Panc1 (cell line): ENCODE measurements at regions not wholly inside any gene's neighbourhood (a gene's known extent, or its start where the extent isn't known, plus 50 kb on each side); places are given as distances from the start of the nearest gene placed in this dataset.

Experiments used
- ATAC-seq: fragments of 200-7000 bp; cut with Tn5 transposase; 2 replicates; pipeline ENCODE4 v1.9.1; 2020; ENCODE audit warnings: mild to moderate bottlenecking, moderate library complexity
- BruUV-seq: library from RNA; stranded (reverse); fragments of 400-500 nt; replicated peaks from 2 replicates; lab custom pipeline; 2021; lab: Mats Ljungman, UMichigan
- CTCF ChIA-PET: fragments of 300-600 bp; sonication (Branson Sonifier 250); formaldehyde crosslinking; loops from one replicate; lab custom pipeline; 2022; ENCODE audit warnings: antibody characterized with exemption; lab: Charles Lee
- POLR2A ChIA-PET: fragments of 300-600 bp; sonication (Branson Sonifier 250); formaldehyde crosslinking; loops from one replicate; lab custom pipeline; 2022; ENCODE audit warnings: antibody characterized with exemption; lab: Charles Lee
- DNase-seq: peaks from one replicate; pipeline ENCODE4 v3.0.0-alpha.2; 2010; ENCODE audit warnings: low read depth, low spot score
- H3K27ac ChIP-seq: 2 replicates; pipeline ENCODE4 v1.5.1; 2011; ENCODE audit warnings: mild to moderate bottlenecking, low read length, inconsistent platforms
- H3K27me3 ChIP-seq: fragments of 200-500 bp; sonication (Bioruptor generic); 2 replicates; pipeline ENCODE4 v1.6.0; 2014; ENCODE audit warnings: low read length, inconsistent platforms; ENCODE audit not compliant: control insufficient read depth, insufficient read depth
- H3K36me3 ChIP-seq: fragments of 200-500 bp; sonication (Bioruptor generic); 2 replicates; pipeline ENCODE4 v1.5.1; 2014; ENCODE audit warnings: inconsistent platforms, mild to moderate bottlenecking, low read length, moderate library complexity; ENCODE audit not compliant: control insufficient read depth, insufficient read depth
- H3K4me1 ChIP-seq: 2 replicates; pipeline ENCODE4 v1.5.1; 2011; ENCODE audit warnings: inconsistent platforms, mild to moderate bottlenecking, low read length, moderate library complexity; ENCODE audit not compliant: control insufficient read depth, insufficient read depth
- H3K4me3 ChIP-seq, 2 experiments: 2 replicates each; pipeline ENCODE4 v1.5.1; 2011 to 2012; ENCODE audit warnings: low read depth in 2 of 2, low read length in 2 of 2, mild to moderate bottlenecking in 2 of 2, inconsistent platforms in 1 of 2, moderate library complexity in 1 of 2
- H3K9me3 ChIP-seq: fragments of 200-500 bp; sonication (Bioruptor generic); 2 replicates; pipeline ENCODE4 v1.5.1; 2014; ENCODE audit warnings: low read depth, mild to moderate bottlenecking, inconsistent platforms, low read length, moderate library complexity; ENCODE audit not compliant: control insufficient read depth, insufficient read depth
- POLR2AphosphoS5 ChIP-seq: IDR thresholded peaks from 2 replicates; pipeline ENCODE4 v1.6.1; 2012; ENCODE audit warnings: mild to moderate bottlenecking, low read depth, low read length, moderate library complexity
- SIN3A ChIP-seq: IDR thresholded peaks from 2 replicates; pipeline ENCODE4 v1.6.1; 2012; ENCODE audit warnings: low read depth, mild to moderate bottlenecking, low read length, moderate library complexity, borderline replicate concordance; ENCODE audit not compliant: insufficient read depth
- TCF7L2 ChIP-seq: IDR thresholded peaks from 2 replicates; pipeline ENCODE4 v1.6.1; 2011; ENCODE audit warnings: mild to moderate bottlenecking, low read depth, low read length, inconsistent platforms
- in situ Hi-C: cut with HindIII; loops from 2 replicates; pipeline ENCODE4 v1.10.0; 2016; ENCODE audit warnings: low sequenced_read_pairs, low pct_unique_long_range_greater_than_20kb
- intact Hi-C: fragments of 100-400 bp; cut with micrococcal nuclease; formaldehyde crosslinking; loops from one replicate; pipeline ENCODE4 v1.10.0; 2022; ENCODE audit not compliant: unreplicated experiment
- TF ChIP-seq, protein P1 (sequence below), 2 experiments: IDR thresholded peaks; 2 replicates each; pipeline ENCODE4 v1.6.1; 2011 to 2012; ENCODE audit warnings: low read depth in 2 of 2, control low read depth in 1 of 2, low read length in 1 of 2, mild to moderate bottlenecking in 1 of 2, moderate library complexity in 1 of 2; ENCODE audit not compliant: insufficient read depth in 1 of 2
- TF ChIP-seq, protein P2 (sequence below): fragments of 450-650 bp; IDR thresholded peaks from 2 replicates; pipeline ENCODE4 v1.5.1; 2017; ENCODE audit warnings: mild to moderate bottlenecking

DNA sequence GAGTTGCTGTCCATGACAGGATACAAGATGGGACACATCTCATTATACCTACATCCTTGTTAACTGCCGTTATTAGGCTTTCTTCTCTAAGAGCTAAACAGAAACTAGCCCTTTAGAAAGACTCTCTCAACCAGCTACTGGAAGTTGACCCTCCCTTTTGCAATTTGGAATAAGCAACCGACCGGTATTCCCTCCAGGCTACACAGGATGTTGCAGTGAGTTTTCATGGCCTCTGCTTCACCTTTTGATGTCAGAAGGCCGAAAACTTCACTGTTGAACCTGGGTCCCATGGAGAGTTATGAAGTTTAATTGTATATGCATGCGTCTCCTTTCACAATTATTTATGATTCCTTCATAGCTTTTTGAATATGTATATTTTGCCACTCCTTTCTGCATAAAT lies 1042.5 kb upstream of the SPRY2 start:
- POLR2A ChIA-PET, result no interaction called here
- no peak for DNase-seq
- H3K9me3 ChIP-seq, result no peaks in the 10 kb centered on the region
- H3K27ac ChIP-seq, result no peak overlapping the region
- intact Hi-C loops (no loop called here), in situ Hi-C loops (no loop called here)
- H3K4me1 ChIP-seq, result no peaks in the 10 kb centered on the region
- CTCF ChIA-PET, result no interaction called here
- H3K27me3 ChIP-seq, result no peaks in the 10 kb centered on the region
- TF ChIP-seq TCF7L2, result no peak
- no peak for TF ChIP-seq POLR2AphosphoS5
- TF ChIP-seq SIN3A, result no peak
- TF ChIP-seq, protein P1, sequence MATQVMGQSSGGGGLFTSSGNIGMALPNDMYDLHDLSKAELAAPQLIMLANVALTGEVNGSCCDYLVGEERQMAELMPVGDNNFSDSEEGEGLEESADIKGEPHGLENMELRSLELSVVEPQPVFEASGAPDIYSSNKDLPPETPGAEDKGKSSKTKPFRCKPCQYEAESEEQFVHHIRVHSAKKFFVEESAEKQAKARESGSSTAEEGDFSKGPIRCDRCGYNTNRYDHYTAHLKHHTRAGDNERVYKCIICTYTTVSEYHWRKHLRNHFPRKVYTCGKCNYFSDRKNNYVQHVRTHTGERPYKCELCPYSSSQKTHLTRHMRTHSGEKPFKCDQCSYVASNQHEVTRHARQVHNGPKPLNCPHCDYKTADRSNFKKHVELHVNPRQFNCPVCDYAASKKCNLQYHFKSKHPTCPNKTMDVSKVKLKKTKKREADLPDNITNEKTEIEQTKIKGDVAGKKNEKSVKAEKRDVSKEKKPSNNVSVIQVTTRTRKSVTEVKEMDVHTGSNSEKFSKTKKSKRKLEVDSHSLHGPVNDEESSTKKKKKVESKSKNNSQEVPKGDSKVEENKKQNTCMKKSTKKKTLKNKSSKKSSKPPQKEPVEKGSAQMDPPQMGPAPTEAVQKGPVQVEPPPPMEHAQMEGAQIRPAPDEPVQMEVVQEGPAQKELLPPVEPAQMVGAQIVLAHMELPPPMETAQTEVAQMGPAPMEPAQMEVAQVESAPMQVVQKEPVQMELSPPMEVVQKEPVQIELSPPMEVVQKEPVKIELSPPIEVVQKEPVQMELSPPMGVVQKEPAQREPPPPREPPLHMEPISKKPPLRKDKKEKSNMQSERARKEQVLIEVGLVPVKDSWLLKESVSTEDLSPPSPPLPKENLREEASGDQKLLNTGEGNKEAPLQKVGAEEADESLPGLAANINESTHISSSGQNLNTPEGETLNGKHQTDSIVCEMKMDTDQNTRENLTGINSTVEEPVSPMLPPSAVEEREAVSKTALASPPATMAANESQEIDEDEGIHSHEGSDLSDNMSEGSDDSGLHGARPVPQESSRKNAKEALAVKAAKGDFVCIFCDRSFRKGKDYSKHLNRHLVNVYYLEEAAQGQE (IDR thresholded peaks at IDR 0.05; ENCODE audit: insufficient read depth in 1 of 2, low read depth in 2 of 2, low read length in 1 of 2), result no peak
- TF ChIP-seq, protein P2, sequence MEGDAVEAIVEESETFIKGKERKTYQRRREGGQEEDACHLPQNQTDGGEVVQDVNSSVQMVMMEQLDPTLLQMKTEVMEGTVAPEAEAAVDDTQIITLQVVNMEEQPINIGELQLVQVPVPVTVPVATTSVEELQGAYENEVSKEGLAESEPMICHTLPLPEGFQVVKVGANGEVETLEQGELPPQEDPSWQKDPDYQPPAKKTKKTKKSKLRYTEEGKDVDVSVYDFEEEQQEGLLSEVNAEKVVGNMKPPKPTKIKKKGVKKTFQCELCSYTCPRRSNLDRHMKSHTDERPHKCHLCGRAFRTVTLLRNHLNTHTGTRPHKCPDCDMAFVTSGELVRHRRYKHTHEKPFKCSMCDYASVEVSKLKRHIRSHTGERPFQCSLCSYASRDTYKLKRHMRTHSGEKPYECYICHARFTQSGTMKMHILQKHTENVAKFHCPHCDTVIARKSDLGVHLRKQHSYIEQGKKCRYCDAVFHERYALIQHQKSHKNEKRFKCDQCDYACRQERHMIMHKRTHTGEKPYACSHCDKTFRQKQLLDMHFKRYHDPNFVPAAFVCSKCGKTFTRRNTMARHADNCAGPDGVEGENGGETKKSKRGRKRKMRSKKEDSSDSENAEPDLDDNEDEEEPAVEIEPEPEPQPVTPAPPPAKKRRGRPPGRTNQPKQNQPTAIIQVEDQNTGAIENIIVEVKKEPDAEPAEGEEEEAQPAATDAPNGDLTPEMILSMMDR, result no peak
- H3K4me3 ChIP-seq, result no peak overlapping the region
- H3K36me3 ChIP-seq, result no peaks in the 10 kb centered on the region
- no TSS peak for BruUV-seq
- ATAC-seq, result no peak

DNA sequence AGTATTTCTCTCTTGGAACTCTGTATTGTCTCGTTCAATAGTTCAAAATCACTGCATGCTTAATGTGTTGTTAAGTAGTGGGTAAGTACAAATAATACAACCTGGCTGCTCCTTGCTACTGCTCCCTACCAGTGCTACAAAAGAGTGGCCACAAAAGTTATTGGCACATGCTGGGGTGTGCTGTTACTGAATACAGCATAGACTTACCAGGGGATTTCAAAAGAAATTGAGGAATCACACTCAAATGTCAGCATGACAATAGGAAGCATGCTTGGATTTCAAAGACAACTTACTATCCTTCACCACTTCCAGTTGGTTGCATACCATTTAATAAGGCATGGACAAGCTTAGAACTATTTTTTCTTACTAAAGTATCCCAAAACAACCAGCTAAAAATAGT lies 1041.3 kb upstream of the SPRY2 start:
- Histone ChIP-seq H3K36me3 (no peaks in the 10 kb centered on the region), H3K27me3 (no peaks in the 10 kb centered on the region), H3K4me1 (no peaks in the 10 kb centered on the region), H3K9me3 (no peaks in the 10 kb centered on the region), H3K27ac (no peak overlapping the region), H3K4me3 (no peak overlapping the region)
- ChIA-PET POLR2A (no interaction called here), CTCF (no interaction called here)
- in situ Hi-C loops, result no loop called here
- TF ChIP-seq, protein P2, result no peak
- TF ChIP-seq TCF7L2, result no peak
- no peak for ATAC-seq
- DNase-seq, result no peak
- BruUV-seq, result no TSS peak
- intact Hi-C loops, result no loop called here

DNA sequence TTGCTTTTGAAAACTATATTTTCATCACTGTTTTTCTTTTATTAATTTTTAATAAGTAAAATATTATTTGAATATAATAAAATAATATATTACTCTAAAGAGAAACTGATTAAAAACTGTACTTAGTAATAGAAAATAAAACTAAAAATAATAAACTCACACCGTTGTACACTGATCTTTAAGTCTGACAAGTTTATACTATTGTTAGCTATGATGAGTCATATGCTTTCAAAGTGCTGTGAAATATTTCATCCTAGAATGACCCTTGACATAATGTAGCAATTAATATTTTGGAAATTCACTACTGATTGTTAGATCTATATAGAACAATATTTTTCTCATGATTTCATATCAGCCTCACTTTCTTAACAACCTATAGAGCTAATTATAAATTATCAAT lies 1040.6 kb upstream of the SPRY2 start:
- POLR2A ChIA-PET, result no interaction called here

More for the DNA sequence above, 1040.6 kb upstream of the SPRY2 start:
- intact Hi-C loops, result no loop called here
- no TSS peak for BruUV-seq
- H3K27me3 ChIP-seq, result no peaks in the 10 kb centered on the region
- no peaks in the 10 kb centered on the region for H3K36me3 ChIP-seq
- H3K27ac ChIP-seq, result no peak overlapping the region
- H3K9me3 ChIP-seq, result no peaks in the 10 kb centered on the region
- H3K4me3 ChIP-seq, result no peak overlapping the region
- no peaks in the 10 kb centered on the region for H3K4me1 ChIP-seq
- in situ Hi-C loops, result no loop called here
- CTCF ChIA-PET, result no interaction called here
- no peak for TF ChIP-seq TCF7L2
- TF ChIP-seq POLR2AphosphoS5, result no peak
- TF ChIP-seq, protein P2, result no peak
- TF ChIP-seq, protein P1 (IDR thresholded peaks at IDR 0.05; ENCODE audit: insufficient read depth in 1 of 2, low read depth in 2 of 2, low read length in 1 of 2), result no peak
- TF ChIP-seq SIN3A, result no peak
- DNase-seq (no peak), ATAC-seq (no peak)
